GM12874 (cell line): ENCODE measurements at regions not wholly inside any gene's neighbourhood (a gene's known extent, or its start where the extent isn't known, plus 50 kb on each side); places are given as distances from the start of the nearest gene placed in this dataset.

ENCODE experiments used
- TF ChIP-seq, protein P1 (sequence below): IDR thresholded peaks from 2 replicates; pipeline ENCODE4 v1.5.1; 2011; ENCODE audit warnings: low read depth, mild to moderate bottlenecking, control low read depth, low read length, moderate library complexity; ENCODE audit not compliant: insufficient read depth

GRCh38 chr13:33722216-33722915, 95.6 kb upstream of the RFC3 start:
- TF ChIP-seq, protein P1, sequence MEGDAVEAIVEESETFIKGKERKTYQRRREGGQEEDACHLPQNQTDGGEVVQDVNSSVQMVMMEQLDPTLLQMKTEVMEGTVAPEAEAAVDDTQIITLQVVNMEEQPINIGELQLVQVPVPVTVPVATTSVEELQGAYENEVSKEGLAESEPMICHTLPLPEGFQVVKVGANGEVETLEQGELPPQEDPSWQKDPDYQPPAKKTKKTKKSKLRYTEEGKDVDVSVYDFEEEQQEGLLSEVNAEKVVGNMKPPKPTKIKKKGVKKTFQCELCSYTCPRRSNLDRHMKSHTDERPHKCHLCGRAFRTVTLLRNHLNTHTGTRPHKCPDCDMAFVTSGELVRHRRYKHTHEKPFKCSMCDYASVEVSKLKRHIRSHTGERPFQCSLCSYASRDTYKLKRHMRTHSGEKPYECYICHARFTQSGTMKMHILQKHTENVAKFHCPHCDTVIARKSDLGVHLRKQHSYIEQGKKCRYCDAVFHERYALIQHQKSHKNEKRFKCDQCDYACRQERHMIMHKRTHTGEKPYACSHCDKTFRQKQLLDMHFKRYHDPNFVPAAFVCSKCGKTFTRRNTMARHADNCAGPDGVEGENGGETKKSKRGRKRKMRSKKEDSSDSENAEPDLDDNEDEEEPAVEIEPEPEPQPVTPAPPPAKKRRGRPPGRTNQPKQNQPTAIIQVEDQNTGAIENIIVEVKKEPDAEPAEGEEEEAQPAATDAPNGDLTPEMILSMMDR, result no peak

- TF ChIP-seq, protein P1, result no peak
Measured at GRCh38 chr13:33723365-33723764, 94.6 kb upstream of the RFC3 start.

- TF ChIP-seq, protein P1, result peak; percentile 59
Measured at GRCh38 chr13:33723772-33724435, 94.0 kb upstream of the RFC3 start.

DNA sequence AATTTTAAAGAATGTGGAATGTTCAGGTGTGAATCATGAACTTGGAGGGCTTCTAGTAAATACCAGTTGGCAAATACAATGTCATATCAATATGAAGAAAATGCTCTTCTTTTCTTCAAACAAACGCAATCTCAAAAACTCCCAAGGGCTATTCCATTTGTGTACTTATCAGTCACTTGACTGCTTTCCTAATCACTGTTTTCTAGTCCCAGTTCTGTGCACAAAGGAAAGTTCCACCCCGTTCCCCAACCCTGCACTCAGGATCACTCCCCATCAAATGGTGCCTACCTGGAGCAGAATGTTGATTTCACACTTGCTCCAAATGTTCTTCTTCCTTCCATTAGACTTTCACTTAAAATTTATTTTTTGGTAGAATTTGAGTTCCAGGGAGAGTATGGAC, 92.6 kb upstream of the RFC3 start:
- TF ChIP-seq, protein P1, result no peak

GRCh38 chr13:33727297-33728083, 90.5 kb upstream of the RFC3 start:
- TF ChIP-seq, protein P1, result no peak

GRCh38 chr13:33728271-33729037, 89.5 kb upstream of the RFC3 start:
- TF ChIP-seq, protein P1, result no peak
